GM21717 (cell line): ENCODE measurements at regions not wholly inside any gene's neighbourhood (a gene's known extent, or its start where the extent isn't known, plus 50 kb on each side); places are given as distances from the start of the nearest gene placed in this dataset.

Experiments used
- ATAC-seq: cut with Tn5 transposase; IDR thresholded peaks from one replicate; pipeline ENCODE4 v1.9.1; 2021; ENCODE audit warnings: mild to moderate bottlenecking, moderate library complexity; ENCODE audit not compliant: unreplicated experiment

- no peak for ATAC-seq
Observed at GRCh38 chr4:133493776-133494175, 344.7 kb downstream of the PCDH10 start.

- ATAC-seq = no peak
Observed at GRCh38 chr4:133493241-133493640, 344.1 kb downstream of the PCDH10 start.

DNA sequence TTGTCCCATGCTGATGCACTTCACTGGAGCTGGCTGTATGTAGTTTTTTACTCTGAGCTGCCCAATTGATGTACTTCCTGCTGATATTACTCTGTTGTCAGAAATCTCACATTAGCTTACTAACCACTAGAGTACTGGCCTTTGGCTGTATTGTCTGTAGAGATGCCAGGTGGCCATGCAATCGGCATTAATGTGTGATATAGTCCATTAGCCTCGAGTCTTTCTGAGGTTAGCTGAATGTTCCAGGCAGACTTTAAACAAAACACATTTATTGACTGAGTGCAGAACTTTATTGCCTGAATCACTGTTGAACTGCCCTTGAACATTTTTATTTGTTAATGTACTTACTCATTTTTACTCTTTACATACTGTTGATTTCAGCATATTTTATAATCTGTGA, 335.2 kb downstream of the PCDH10 start:
- ATAC-seq = no peak

- ATAC-seq = no peak
Observed at GRCh38 chr4:133483600-133484246, 334.6 kb downstream of the PCDH10 start.

DNA sequence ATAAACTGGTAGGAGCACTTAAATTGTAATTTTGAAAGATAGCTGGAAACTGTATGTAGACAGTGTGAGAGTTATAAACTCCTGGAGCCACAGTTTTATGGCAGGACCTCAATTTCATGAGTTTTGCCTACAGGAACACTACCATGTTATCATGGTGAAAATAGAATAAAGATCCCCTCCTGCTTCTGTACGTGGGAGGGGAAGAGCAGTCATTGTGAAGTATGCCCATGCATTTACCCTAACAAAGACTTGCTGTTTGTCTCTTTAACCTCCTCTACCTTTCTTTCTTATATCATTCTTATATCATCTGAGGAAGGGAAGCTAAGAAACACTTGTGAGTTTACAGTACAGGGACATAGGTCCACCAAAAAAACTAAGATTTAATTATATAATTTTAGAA, 327.0 kb downstream of the PCDH10 start:
- no peak for ATAC-seq

DNA sequence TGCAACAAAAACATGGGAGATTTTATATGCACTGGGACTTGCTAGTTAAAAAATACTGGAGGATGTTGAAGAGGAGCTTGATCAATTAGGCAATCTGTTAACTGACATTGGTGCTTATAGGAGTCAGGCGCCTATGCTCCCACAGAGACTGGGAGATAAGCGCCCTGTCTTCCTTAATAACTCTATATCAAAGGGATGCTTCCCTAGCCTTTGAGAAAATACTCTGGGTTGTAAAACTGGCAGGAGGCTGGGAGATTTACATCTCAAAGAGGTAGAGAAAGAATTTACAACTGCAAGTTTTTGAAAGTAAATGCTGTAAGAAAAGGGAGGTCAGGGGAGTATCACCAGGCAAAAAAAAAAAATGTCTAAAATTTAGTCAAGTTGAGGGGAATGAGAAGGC, 325.4 kb downstream of the PCDH10 start:
- no peak for ATAC-seq

GRCh38 chr4:133472244-133472643, 323.1 kb downstream of the PCDH10 start:
- ATAC-seq = no peak

GRCh38 chr4:133467290-133467947, 318.3 kb downstream of the PCDH10 start:
- ATAC-seq = no peak

GRCh38 chr4:133465022-133465421, 315.9 kb downstream of the PCDH10 start:
- ATAC-seq = no peak

GRCh38 chr4:133464311-133464710, 315.2 kb downstream of the PCDH10 start:
- ATAC-seq = no peak

- ATAC-seq = no peak
Observed at GRCh38 chr4:133452678-133453077, 303.6 kb downstream of the PCDH10 start.

GRCh38 chr4:133450813-133451212, 301.7 kb downstream of the PCDH10 start:
- ATAC-seq = no peak

GRCh38 chr4:133440404-133440803, 291.3 kb downstream of the PCDH10 start:
- no peak for ATAC-seq

GRCh38 chr4:133439830-133440229, 290.7 kb downstream of the PCDH10 start:
- no peak for ATAC-seq

- no peak for ATAC-seq
Observed at GRCh38 chr4:133424605-133425004, 275.5 kb downstream of the PCDH10 start.

DNA sequence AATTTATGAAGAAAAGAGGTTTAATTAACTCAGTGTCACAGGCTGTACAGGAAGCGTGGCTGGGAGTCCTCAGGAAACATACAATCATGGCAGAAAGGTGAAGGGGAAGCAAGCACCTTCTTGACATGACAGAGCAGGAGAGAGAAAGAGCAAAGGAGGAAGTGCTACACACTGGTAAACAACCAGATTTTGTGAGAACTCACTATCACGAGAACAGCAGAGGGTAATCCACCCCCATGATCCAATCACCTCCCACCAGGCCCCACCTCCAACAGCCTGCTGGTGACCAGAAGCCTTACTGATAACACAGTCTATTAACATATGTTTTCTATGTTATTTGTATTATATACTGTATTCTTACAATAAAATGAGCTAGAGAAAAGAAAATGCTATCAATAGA, 254.8 kb downstream of the PCDH10 start:
- no peak for ATAC-seq

DNA sequence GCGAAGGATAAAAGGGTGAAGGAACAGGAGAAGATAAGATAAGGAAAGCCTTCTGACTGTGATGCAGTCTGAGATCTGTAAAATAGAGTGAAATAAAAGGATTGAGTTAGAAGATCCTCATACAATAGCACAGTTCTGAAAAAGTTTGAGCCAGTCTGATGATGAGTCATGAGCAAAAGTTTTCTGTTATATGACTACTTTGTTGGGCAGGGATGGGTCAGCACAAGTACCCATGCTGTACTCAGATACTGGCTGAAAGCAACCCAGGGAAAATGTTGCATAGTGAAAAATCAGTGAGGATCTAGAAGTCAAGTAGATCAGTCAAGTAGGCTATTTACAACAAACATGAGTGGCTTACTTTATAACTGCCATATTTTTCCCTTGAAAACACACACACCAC, 253.5 kb downstream of the PCDH10 start:
- no peak for ATAC-seq

GRCh38 chr4:133394971-133395627, 246.0 kb downstream of the PCDH10 start:
- ATAC-seq = no peak

- no peak for ATAC-seq
Observed at GRCh38 chr4:133390198-133390855, 241.2 kb downstream of the PCDH10 start.

DNA sequence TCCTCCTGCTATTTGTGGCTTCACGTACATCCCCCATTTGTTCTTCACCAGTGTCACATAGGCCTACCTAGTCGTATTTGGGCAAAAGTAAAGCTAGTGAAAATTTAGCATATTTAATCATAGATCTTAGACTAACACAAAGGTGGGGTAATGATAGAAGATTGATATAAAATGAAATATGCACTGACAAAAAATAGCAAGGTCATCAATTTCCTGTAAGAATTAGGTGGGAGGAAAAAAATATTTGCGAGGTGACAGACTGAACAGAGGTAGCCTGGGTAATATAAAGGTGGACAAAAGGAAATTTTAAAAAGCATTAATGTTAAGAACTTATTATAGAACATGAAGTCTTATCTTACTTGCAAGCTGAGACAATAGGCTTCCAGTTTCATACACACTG, 239.9 kb downstream of the PCDH10 start:
- no peak for ATAC-seq

- no peak for ATAC-seq
Observed at GRCh38 chr4:133385161-133385954, 236.3 kb downstream of the PCDH10 start.
